CD4-positive, alpha-beta T cell treated with Interleukin-1 beta for 1 hour (primary cell): ENCODE measurements at regions not wholly inside any gene's neighbourhood (a gene's known extent, or its start where the extent isn't known, plus 50 kb on each side); places are given as distances from the start of the nearest gene placed in this dataset.

ENCODE experiments used
- DNase-seq, 2 donors: peaks; one replicate each; pipeline ENCODE4 v3.0.0-alpha.2; 2020 to 2022

GRCh38 chr20:52817511-52817910 lies 154.6 kb upstream of the TSHZ2 start:
- DNase-seq, result no peak

- no peak for DNase-seq
These were observed 157.8 kb upstream of the TSHZ2 start for GRCh38 chr20:52814371-52814770.

GRCh38 chr20:52812231-52812847 lies 159.8 kb upstream of the TSHZ2 start:
- DNase-seq, result no peak

DNA sequence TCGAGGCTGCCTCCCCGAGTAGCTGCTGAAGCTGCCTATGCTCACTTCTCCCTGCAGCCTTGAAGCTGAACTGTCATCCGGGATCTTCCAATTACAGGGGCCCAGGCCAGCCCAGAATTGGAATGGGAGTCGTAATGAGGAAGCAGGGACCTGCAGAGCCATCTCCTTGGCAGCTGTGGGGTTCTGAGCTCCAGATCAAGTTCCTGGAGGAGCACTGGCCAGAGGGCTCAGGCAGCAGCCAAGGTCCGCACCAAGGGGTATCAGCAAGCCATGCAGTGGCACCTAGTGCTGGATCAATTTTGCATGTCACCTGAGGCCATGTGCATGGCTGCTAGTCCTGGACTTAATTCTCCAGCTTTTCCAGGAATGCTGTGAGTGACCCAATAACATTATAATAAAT lies 163.2 kb upstream of the TSHZ2 start:
- DNase-seq, result no peak

- DNase-seq, result no peak
These were observed 165.2 kb upstream of the TSHZ2 start for GRCh38 chr20:52806918-52807317.

DNA sequence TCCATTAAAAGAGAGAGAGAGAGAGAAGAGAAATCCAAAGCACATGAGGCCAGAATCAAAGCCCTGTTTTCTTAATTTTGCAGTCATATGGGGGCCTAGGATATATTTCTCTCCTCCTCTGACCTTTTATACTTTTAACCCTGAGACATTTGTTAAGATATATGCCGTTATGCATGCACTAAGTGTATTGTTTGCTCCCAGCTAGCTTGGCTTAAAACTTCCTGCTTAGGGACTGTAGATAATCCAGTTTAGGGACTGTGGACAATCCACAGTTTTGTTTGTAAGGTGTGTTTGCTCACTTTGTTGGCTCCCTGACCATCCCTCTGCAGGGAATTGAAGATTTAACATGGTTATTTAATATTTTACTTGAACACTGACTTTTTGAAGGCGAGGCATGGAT lies 166.3 kb upstream of the TSHZ2 start:
- DNase-seq, result no peak

DNA sequence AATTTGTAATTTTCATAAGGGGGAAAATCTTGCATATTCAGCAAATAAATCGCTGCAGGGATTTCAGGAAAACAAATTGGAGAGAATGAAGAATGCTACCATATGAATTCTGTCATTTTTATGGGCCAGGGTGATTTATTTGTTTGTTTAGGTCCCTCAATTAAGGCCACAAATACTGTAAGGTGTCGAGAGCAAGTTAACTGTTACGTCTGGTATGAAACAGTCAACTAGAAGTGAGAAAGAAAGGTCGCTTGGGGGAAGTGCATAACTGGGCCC lies 166.9 kb upstream of the TSHZ2 start:
- no peak for DNase-seq

GRCh38 chr20:52804497-52805295 lies 167.5 kb upstream of the TSHZ2 start:
- DNase-seq, result no peak

DNA sequence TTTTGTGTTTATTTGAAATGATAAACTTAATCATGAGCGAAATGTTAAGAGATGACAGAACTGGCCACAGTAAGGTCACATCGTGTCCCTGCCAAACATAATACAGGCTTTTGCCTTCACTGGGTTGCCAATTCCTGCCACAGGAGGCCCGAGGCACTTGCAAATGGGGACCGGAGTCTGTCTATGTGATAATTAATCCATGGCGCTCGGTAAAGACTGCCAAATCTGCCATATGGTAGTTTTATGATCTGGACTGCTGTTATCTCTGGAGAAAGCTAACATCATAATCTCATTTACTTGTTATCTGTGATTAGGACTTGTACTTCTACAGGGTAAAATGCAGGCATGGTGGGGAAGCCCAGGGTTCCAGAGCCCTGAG lies 170.5 kb upstream of the TSHZ2 start:
- no peak for DNase-seq

- DNase-seq, result no peak
These were observed 171.2 kb upstream of the TSHZ2 start for GRCh38 chr20:52800734-52801627.

- DNase-seq, result no peak
These were observed 173.0 kb upstream of the TSHZ2 start for GRCh38 chr20:52799130-52799529.

DNA sequence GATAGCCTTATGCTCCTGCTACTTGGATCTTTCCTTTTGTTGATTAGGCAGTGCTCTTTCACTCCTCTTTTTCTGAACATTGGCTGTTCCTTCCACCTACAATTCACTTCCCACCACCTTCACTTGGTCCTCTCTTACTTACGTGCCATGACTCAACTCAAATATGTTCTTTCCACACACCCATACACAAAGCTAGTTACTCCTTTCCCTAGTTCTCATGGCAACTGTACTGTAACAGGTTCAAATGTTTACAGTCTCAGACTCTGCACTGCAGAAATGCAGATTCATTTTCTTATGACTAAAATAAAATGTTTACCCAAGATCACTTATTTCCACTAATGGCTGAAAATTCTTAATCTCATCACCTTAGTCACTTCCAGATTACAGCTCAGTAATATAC lies 174.0 kb upstream of the TSHZ2 start:
- DNase-seq, result no peak

DNA sequence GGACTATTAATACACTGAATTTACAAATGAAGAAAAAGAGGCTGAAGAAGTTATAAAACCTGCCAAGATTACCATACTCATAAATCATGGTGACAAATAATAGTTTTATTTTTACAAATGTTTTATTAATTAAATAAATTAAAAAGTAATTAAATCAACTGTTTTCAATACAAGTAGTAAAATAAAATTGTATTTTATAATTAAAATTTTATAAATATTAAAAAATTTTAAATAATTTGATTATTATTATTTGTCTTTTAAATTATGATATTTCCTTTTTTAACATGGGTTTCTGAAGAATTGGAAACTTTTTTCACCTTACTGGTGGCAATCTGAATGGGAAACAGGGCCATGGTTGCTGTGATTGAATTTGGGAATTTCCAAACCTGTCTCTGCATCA lies 177.3 kb upstream of the TSHZ2 start:
- DNase-seq, result no peak

- DNase-seq, result no peak
These were observed 178.7 kb upstream of the TSHZ2 start for GRCh38 chr20:52793339-52793963.

DNA sequence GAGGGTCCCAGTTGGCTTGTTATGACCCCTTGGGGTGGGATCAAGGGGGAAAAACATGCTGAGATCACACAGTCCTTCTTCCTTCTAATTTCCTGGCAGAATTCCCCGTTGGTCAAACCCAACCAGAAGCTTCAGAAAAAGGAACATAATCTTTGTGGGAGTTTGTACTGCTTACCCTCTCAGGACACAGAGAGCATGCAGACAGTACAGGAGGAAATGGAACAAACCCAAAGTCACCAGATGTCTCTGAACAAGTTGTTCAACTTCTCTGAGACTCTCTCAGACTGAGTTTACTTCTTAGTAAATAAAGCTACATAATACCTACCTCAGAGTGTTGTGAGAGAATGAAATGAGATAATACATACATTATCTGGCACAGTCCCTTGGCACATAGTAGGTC lies 181.1 kb upstream of the TSHZ2 start:
- DNase-seq, result no peak

- no peak for DNase-seq
These were observed 182.4 kb upstream of the TSHZ2 start for GRCh38 chr20:52789716-52790115.

- DNase-seq, result no peak
These were observed 184.2 kb upstream of the TSHZ2 start for GRCh38 chr20:52787962-52788361.

- DNase-seq, result no peak
These were observed 184.9 kb upstream of the TSHZ2 start for GRCh38 chr20:52787216-52787615.

GRCh38 chr20:52785679-52786078 lies 186.5 kb upstream of the TSHZ2 start:
- DNase-seq, result no peak

GRCh38 chr20:52783769-52784168 lies 188.4 kb upstream of the TSHZ2 start:
- DNase-seq, result peak in 1 of 2 donors; percentile 1

GRCh38 chr20:52780462-52780861 lies 191.7 kb upstream of the TSHZ2 start:
- DNase-seq, result no peak

DNA sequence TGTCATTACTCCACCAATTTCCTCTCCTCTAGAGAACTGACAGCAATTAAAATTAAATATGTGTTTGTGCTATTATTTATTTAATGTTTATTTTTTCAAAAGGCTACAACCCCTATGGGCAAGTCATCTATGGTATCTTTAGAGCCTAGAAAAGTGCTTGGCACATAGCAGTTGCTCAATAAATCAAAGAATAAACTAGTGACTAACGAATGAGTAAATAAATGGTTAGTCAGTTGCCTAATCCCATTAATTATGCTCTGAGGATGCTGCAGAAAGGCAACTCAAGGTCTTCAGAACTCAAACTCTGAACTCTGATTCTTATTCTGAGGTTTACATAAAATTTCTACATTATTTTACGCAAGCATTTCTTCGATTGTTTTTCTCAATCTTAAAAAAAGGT lies 193.0 kb upstream of the TSHZ2 start:
- DNase-seq, result no peak

- no peak for DNase-seq
These were observed 195.0 kb upstream of the TSHZ2 start for GRCh38 chr20:52777171-52777570.

DNA sequence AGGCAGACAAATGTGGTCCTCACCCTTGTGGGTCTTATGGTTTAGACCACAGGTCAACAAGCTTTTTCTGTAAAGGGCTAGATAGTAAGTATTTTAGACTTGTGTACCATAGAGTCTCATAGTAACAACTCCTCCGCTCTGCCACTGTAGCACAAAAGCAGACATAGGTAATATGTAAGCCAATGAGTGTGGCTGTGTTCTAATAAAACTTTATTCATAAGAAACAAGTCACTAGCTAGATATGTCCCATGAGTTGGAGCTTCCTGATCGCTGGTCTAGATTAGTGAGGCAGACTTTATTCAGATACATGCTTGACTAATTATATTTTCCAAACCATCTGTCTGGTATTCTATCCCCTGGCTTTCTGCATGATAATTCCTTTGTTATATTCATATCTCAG lies 196.4 kb upstream of the TSHZ2 start:
- no peak for DNase-seq
